Cerebellar cortex (tissue), 1 donor: ENCODE measurements at regions not wholly inside any gene's neighbourhood (a gene's known extent, or its start where the extent isn't known, plus 50 kb on each side); places are given as distances from the start of the nearest gene placed in this dataset.

Experiments used
- DNase-seq: peaks from one replicate; pipeline ENCODE4 v3.0.0-alpha.2; 2015; ENCODE audit warnings: low spot score

DNA sequence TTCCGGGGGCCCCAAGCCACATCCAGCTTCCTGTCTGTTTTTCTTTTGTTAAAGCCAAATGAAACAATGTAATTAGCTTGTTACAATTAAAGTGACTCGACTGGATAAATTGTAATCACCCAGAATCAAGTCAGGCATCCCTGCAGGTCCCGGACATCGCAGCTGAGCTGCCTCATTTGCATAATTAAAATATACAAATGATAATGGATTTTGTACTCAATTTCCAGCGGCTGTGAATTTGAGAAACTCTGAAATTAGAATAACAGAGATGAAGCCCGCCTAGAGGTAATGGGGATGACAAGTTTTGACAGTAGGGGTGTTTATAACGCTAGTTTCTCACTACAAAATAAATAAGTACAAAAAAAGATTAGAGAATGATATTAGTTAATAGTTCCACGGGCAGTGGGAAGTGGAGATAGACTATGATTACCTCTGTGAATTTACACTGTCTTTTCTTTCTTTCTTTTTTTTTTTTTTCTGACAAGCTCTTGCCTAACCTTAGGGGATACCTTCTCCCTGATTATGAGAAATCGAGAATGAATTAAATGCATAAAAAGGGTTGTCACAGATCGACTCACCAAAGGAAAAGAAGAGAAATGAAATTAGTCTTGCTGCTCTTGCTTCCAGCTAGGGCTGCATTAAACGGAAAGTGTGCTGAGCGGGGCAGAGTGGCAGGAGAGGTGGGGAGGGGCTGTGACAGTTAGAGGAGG, 82.6 kb upstream of the SKOR2 start:
- no peak for DNase-seq

DNA sequence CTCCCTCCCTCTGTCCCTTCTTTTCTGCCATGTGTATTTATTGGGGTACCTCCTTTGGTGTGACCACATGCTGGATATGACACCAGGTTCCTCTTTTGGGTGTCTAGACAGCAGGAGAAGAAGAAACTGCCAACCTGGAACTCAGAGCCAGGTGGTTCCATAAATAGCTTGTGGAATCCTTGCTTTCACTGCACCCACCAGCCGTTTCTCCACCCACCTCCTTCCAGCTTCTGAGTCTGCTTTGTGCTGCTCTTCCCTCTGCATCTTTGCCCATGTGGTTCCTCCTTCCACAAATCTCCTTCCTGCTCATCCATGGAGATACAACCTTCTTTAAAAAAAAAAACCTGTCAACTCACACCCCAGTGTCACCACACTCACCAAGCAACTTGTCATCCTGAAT, 80.2 kb upstream of the SKOR2 start:
- DNase-seq = no peak

DNA sequence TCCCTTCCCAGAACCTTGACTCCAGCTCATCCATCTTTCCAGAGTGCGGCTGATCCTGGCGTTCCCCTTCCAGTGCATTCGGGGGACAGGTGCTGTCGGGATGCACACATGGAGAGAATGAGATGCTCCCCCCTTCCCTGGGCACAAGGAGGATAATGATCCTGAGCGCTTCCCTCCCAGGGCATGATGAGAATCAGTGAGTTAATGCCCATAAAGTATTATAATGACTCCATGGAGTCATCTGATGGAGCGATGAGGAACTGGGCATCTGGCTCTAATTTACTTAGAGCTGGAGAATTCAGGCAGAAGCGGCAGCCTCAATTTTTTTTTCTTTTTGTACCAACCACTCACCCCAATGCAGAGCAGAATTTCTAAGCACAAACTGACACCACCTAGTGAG, 79.6 kb upstream of the SKOR2 start:
- DNase-seq = no peak

DNA sequence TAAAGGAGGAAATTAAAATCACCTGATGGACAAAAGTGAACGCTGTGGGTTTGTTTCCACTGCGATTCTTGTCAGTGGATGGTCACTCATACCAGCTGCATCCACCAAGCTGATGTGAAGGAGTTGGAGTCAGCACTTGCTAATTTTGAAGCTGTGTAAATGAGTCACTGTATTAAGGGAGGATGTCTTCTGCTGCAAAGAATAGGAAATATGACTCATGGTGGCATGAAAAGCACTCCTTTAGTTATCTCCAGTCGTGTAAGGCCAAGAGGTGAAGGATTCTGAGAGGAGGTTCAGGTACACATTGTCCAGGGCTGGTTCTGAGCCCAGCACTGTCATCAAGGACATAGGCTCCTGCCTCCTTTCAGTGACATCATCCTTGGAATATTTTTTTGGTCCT, 71.7 kb upstream of the SKOR2 start:
- DNase-seq = no peak

DNA sequence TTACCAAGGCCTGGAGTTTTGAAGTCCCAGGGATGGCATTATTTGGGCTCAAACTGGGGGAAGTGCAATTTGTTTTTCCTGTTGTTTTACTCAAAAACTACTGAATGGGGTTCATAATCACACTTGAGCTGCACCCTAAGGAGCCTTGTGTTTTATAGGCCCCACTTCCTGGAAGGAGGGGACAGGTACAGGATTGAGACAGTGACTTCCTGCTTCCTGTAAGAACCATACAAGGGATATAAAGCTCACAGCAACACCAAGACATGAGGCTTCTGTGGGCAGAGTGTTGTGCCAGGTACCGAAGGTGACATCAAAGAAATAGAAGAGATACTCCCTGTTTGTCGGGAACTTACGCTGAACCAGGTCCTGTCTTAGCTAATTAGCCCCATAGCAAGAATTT, 70.4 kb upstream of the SKOR2 start:
- DNase-seq = no peak

DNA sequence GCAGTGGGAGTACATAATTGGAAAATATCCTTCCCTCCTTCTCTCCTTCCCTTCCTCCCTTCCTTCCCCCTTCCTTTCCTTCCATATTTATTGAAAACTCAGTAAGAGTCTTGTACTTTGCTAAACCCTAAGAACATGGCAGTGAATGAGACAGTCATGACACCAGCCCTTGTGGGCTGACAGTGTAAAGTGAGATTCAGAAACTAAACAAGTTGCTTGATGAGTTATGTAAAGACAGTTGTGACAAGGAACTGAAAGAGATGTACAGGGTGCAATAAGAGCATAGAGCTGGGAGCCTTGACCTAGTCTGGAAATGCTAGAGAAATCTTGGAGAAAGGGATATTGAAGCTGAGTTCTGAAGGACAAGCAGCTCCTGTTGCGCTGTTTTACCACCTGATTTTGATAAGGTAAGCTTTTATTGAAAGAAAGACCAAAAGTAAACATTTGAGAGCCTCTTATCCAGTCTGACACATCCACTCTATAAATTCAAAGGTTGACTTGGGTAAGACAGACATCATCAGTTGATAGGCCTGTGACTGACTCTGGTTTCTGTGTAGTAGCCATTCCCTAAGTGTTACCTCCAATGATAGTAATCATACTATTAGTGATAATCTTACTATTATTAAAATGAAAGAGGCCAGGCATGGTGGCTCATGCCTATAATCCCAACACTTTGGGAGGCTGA, 66.5 kb upstream of the SKOR2 start:
- no peak for DNase-seq

DNA sequence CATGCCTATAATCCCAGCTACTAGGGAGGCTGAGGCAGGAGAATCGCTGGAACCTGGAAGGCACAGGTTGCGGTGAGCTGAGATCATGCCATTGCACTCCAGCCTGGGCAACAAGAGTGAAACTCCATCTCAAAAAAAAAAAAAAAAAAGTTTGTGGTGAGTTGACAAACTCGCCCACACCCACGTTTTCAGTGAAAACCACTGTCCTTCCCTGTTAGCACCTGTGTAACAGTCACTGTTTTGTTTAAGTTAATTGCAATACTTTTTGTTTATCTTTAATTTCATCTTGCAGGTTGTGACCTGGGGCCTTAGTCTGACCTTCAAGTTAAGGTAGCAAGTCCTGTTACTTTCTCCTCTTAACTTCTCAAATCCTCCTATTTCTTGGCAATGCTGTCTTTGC, 65.5 kb upstream of the SKOR2 start:
- DNase-seq = no peak

DNA sequence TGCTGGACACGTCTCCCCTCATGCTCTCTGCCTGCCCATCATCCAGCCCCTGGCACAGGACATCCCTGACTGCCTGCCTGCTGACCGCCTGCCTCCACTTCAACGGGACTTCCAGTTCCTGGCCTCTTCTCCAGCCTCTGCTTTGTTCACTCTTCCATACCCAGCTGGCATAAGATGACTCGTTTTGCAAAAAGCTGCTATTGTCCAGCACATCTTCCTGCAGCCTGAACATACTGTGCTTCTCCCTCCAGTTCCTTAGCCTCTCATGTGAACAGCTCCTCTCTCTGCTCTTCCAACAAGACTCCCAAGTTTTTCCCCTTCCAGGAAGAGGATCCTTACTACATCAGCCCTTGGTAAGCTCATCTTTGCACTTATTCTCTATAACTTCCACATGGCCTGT, 62.4 kb upstream of the SKOR2 start:
- DNase-seq = no peak

DNA sequence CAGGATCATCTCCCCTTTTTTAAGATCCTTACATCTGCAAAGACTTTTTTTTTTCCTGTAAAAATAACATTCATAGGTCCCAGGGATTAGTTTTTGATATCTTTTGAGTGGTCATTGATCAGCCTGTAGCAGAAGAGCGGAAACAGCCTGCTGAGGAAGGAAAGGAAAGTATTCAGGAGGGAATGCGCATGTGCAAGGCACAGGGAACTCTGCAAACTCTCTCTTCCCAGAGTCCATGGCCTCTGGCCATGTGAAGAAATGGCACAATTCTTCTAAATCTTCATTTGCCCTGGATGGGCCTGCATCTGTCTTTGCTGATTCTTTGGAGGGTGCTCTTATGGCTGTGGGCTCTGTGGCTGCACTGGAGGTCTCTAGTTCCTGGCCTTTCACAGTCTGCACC, 60.1 kb upstream of the SKOR2 start:
- DNase-seq = no peak
